HL-60/S4 treated with phorbol 12-myristate 13-acetate at 8.2 ng/mL for 4 days and 3 days (cell line): ENCODE measurements at regions not wholly inside any gene's neighbourhood (a gene's known extent, or its start where the extent isn't known, plus 50 kb on each side); places are given as distances from the start of the nearest gene placed in this dataset.
"Not testable (repeated sequence)": the region's sequence is repeated elsewhere in the genome, so short reads cannot be mapped to it uniquely, and the experiment has no call there.

Experiments
- in situ Hi-C: fragments of 300-500 bp; cut with MboI; formaldehyde crosslinking; loops from 2 replicates; pipeline ENCODE4 v1.15.0; 2022; ENCODE audit warnings: low sequenced_read_pairs

DNA sequence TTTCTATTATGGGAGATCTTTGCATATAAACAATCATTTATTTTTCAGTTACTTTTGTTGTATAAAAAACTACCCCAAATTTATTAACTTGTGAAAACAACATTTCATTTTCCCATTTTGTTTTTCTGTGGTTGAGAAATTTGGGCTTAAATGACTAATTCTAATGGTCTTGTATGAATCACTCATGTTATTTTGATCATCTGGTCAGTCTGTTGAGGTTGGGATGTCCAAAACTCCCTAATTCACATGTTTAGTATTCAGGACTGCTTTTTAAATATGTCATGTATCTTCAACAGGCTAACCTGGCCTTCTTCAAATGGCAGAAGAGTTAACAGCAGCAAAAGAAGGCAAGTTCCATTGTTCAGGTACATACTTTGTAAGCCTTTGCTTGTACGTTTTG lies 788.1 kb downstream of the TRIB2 start:
- in situ Hi-C loops = no loop called here

- in situ Hi-C loops = no loop called here
Measured at GRCh38 chr2:13508671-13509070, 791.9 kb downstream of the TRIB2 start.

- in situ Hi-C loops = no loop called here
Measured at GRCh38 chr2:13515254-13515653, 798.5 kb downstream of the TRIB2 start.

GRCh38 chr2:13522096-13522495 lies 805.4 kb downstream of the TRIB2 start:
- in situ Hi-C loops = no loop called here

- in situ Hi-C loops = no loop called here
Measured at GRCh38 chr2:13522917-13523821, 806.4 kb downstream of the TRIB2 start.

DNA sequence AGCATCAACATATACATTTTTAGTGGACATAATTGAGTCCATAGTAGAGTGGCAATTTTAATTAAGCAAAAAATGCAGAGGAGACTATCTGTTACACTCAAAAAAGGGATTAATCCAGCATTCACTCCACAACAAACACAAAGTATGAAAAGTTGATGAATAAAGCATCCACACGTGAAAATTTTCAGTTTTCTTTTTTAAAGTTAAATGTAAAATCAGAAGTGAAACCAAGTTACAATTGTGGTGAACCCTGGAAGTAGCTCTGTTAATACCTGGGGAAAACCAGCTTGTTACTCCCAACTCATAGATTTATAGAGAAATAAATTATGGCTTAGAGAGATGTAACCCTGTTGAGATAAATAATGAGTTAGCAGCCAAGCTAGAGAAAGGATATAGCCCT lies 807.8 kb downstream of the TRIB2 start:
- in situ Hi-C loops = no loop called here

GRCh38 chr2:13531735-13532410 lies 815.1 kb downstream of the TRIB2 start:
- in situ Hi-C loops = not testable (repeated sequence)

- in situ Hi-C loops = not testable (repeated sequence)
Measured at GRCh38 chr2:13532781-13533523, 816.2 kb downstream of the TRIB2 start.

GRCh38 chr2:13533524-13533922 lies 816.8 kb downstream of the TRIB2 start:
- in situ Hi-C loops = no loop called here

DNA sequence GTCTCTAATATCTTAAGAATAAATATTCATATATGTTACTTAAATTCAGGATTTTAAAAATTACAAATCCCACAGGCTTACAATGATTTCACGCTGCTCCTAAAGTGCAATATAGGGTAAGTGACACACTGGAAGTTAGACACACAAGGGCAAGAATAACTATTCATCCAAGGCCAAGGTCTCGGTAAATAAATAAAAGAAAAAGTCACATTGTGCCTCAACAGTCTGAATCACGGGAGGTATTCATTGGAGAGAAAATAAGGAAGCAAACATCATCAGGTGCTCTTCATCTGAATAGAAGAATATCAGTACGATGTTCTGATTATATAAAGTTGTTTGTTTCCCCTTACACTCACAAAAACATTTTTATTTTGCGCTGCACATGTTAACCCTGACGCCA lies 820.2 kb downstream of the TRIB2 start:
- in situ Hi-C loops = no loop called here

DNA sequence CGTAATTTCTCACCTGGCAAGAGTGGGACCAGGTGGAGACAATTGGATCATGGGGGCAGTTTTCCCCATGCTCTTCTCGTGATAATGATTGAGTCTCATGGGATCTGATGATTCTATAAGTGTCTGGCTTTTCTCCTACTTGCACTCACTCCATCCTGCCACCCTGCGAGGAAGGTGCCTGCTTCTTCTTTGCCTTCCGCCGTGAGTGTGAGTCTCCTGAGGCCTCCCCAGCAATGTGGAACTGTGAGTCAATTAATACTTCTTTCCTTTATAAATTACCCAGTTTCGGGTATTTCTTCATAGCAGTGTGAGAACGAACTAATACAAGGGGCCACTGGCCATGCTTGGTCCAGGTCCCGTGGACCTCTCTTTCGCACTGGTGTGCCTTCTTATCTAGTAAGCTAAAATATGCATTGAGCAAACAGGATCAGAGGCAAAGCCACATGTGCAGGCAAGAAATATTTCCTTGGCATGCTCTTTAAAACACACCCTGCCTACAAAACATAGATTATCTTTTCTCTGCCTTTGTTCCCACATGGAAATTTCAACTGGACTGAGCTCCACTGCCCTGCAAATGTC lies 821.1 kb downstream of the TRIB2 start:
- in situ Hi-C loops = no loop called here

GRCh38 chr2:13539296-13539695 lies 822.6 kb downstream of the TRIB2 start:
- in situ Hi-C loops = no loop called here

DNA sequence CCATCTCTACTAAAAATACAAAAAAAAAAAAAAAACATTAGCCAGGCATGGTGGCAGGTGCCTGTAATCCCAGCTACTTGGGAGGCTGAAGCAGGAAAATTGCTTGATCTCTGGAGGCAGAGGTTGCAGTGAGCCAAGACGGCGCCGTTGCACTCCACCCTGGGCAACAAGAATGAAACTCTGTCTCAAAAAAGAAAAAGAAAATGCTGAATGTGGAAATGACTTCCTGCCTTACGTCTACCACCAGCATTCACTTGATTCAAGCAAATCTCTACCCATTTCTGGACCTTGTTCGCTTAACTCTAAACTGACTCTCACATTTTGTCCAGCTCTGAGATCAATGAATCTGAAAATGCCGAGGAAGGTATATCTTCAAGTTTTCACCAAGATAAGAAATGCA lies 825.3 kb downstream of the TRIB2 start:
- in situ Hi-C loops = no loop called here

DNA sequence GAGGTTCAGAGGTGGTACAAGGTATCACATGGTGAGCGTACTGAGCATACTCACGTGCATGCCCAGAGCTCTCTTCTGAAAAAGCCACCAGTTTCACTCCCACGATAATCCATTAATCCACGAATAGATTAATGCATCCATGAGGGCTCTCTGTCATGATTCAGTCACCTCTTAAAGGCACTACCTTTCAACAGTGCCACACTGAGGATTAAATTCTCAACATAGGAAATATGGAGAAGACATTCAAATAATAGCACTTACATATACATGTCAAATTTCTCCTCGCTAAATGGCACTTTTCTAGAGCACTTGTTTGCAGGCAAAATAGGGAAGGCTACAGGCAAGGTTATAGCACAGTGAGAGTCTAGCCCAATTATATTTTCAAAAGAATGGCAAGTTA lies 825.9 kb downstream of the TRIB2 start:
- in situ Hi-C loops = no loop called here

DNA sequence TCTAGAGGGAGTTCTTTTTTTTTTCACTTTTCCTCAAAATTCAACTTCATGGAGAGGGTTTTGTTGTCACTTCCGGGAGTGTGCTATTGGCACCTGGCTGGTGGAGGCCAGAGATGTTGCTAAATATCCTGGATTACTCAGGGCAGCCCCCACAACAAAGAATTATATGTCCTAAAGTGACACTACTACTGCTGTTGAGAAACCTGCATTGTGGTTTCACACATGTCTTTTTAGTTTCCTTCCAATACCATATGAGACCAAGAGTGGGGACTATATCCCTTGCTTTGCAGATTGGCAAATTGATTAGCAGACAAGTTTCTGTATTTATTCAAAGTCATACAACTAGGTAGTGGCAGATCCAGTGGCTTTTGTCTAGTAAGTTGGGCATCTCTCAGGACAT lies 826.8 kb downstream of the TRIB2 start:
- in situ Hi-C loops = no loop called here

DNA sequence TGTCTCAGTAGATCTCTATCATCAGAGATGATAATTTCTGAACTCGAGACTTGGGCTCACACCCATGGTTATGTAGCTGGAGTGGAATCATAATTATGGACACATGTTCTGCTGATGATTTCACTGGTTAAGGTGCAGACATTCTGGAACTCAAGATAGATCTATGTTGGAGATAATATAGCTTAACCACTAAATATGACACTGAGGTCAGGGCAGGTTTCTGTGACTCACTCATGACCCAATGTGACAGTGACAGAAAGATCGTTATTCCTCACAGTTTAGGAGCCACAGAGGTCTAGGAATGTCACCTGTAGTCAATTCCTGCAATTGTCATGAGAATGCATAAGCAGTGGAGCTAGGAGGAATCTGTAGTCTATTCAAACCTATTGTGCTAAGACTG lies 828.6 kb downstream of the TRIB2 start:
- in situ Hi-C loops = no loop called here

DNA sequence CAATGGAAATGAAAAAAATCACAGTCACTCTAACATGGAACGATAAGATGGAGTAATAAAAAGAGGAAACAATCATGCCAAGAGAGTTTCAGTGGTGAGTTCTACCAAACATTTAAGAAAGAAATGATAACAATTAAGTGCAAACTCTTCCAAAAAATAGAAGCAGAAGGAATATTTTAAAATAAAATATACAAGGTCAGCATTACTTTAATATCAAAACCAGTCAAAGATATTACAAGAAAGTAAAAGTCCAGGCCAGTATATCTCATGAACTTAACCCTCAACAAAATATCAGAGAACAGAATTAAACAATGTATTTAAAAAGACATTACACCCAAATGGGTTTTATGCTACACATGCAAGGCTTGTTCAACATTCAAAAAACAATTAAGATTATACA lies 829.4 kb downstream of the TRIB2 start:
- in situ Hi-C loops = no loop called here

DNA sequence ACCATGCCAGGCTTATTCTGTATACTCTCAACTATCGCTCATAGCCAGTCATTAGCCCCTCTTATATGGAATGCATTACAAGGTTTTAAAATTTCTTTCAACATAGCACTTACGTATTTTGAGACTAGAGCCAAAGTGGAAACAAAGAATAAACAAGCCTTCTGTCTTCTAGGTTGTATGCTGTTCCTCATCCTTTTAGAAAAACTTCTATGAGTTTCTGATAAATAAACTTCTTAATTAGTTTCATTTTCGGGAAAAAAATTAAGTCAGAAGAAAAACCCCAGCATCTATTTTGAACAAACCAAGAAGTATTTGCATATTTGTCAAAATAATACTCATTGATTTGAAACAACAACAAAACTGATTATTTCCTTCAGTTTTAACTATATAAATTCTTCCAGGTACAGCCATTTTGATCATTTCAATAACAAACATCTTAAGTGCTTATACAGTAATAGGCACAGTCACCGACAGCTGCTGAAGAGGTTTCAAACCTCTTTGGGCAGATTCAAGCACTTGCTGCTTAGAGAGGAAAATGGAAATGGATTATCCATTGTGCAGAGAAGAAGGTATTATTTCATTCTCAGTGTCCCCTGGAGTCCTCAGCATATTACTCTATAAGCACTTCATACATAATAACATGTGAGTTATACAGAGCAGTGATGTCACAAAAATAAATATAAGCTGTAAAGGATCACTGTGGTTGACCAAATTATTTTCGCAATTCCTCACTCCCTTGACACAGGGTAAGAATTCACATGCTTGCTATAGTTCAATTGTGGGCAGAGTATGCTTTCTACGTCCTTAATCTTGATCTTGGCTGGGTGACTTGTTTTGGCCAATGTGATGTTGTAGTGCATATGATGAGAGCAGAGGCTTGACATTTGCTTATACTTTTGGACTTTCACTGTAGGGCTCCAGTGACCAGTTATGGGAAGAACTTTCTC lies 833.8 kb downstream of the TRIB2 start:
- in situ Hi-C loops = no loop called here

- in situ Hi-C loops = no loop called here
Measured at GRCh38 chr2:13558368-13558767, 841.6 kb downstream of the TRIB2 start.

- in situ Hi-C loops = no loop called here
Measured at GRCh38 chr2:13560322-13560721, 843.6 kb downstream of the TRIB2 start.
